Testis (tissue), 2 donors: ENCODE measurements at regions not wholly inside any gene's neighbourhood (a gene's known extent, or its start where the extent isn't known, plus 50 kb on each side); places are given as distances from the start of the nearest gene placed in this dataset.

Experiments used
- DNase-seq: peaks from one replicate; pipeline ENCODE4 v3.0.0-alpha.2; 2019
- H3K27ac ChIP-seq, 2 donors: fragments of 200-600 bp; sonication (generic); one replicate each; pipeline ENCODE4 v1.5.1; 2019
- H3K27me3 ChIP-seq: fragments of 200-600 bp; sonication (generic); one replicate; pipeline ENCODE4 v1.5.1; 2019
- H3K36me3 ChIP-seq: fragments of 200-600 bp; sonication (generic); one replicate; pipeline ENCODE4 v1.5.1; 2017; ENCODE audit warnings: low read depth; ENCODE audit errors: missing control alignments
- H3K4me1 ChIP-seq: fragments of 200-600 bp; sonication (generic); one replicate; pipeline ENCODE4 v1.5.1; 2019
- H3K4me3 ChIP-seq, 2 donors: fragments of 200-600 bp; sonication (generic); one replicate each; pipeline ENCODE4 v1.5.1; 2017 to 2019
- H3K9me3 ChIP-seq: fragments of 200-600 bp; sonication (generic); one replicate; pipeline ENCODE4 v1.5.1; 2017
- CTCF ChIP-seq, 3 experiments: fragments of 450-650 bp in 2 of 3; fragments of 200-600 bp in 1 of 3; sonication (generic) in 1 of 3; IDR thresholded peaks; one replicate each; pipeline ENCODE4 v1.5.1; 2016 to 2019; ENCODE audit warnings: antibody characterized with exemption in 3 of 3, mild to moderate bottlenecking in 2 of 3, moderate library complexity in 1 of 3
- POLR2A ChIP-seq: fragments of 450-650 bp; IDR thresholded peaks from one replicate; pipeline ENCODE4 v1.6.1; 2017; ENCODE audit warnings: antibody characterized with exemption, mild to moderate bottlenecking, moderate library complexity
- WGBS, 2 donors: methylation state at CpG; one replicate each; pipeline ENCODE4 v1.1.5; 2018; 5-methylcytosine and 5-hydroxymethylcytosine counted together
- intact Hi-C: fragments of 100-400 bp; cut with DNase I; formaldehyde crosslinking; loops from one replicate; pipeline ENCODE4 v1.15.1; 2023; ENCODE audit warnings: low total_unique reads

DNA sequence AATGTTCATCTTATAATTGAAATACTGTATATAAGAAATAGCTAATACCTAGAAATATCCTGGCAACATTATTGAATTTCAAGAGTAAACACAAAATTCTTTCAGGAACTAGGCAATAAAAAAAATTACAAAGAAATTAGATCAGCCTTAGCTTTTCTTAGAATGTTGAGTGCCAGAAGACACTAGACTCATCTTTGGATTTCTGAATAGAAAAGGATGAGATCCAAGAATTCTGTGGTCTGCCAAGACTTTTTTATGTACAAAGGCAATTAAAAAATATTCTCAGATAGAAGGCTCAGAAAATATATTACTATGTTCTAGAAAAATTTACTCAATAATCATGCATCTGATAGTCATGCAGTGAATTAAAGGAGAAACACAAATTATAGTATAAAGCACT, 294.5 kb upstream of the CDIN1 start:
- TF ChIP-seq CTCF (IDR thresholded peaks at IDR 0.05) (no peak), POLR2A (no peak)
- H3K36me3 ChIP-seq = no peaks in the 10 kb centered on the region
- no peak overlapping the region for H3K27ac ChIP-seq
- no peaks in the 10 kb centered on the region for H3K9me3 ChIP-seq
- no peak for DNase-seq
- H3K4me1 ChIP-seq = no peaks in the 10 kb centered on the region
- no peak overlapping the region for H3K4me3 ChIP-seq
- intact Hi-C loops = no loop called here
- H3K27me3 ChIP-seq = no peaks in the 10 kb centered on the region

- Histone ChIP-seq H3K36me3 (no peaks in the 10 kb centered on the region), H3K9me3 (no peaks in the 10 kb centered on the region), H3K4me3 (no peak overlapping the region), H3K27me3 (no peaks in the 10 kb centered on the region), H3K27ac (no peak overlapping the region), H3K4me1 (no peaks in the 10 kb centered on the region)
- no peak for DNase-seq
- WGBS, 2 donors = 85 to 87% methylated on average over 3 of the region's 3 CpGs
- intact Hi-C loops = no loop called here
- TF ChIP-seq CTCF (IDR thresholded peaks at IDR 0.05) = no peak
Measured at GRCh38 chr15:36291501-36291900, 287.9 kb upstream of the CDIN1 start.

GRCh38 chr15:36294359-36294758, 285.1 kb upstream of the CDIN1 start:
- WGBS, 2 donors = 22 to 47% methylated on average over 1 of the region's 1 CpG
- H3K27me3 ChIP-seq = no peaks in the 10 kb centered on the region
- TF ChIP-seq CTCF (IDR thresholded peaks at IDR 0.05) (no peak), POLR2A (no peak)
- no peaks in the 10 kb centered on the region for H3K4me1 ChIP-seq
- DNase-seq = no peak
- H3K4me3 ChIP-seq = no peak overlapping the region
- H3K27ac ChIP-seq = no peak overlapping the region
- H3K9me3 ChIP-seq = no peaks in the 10 kb centered on the region
- intact Hi-C loops = no loop called here
- no peaks in the 10 kb centered on the region for H3K36me3 ChIP-seq

DNA sequence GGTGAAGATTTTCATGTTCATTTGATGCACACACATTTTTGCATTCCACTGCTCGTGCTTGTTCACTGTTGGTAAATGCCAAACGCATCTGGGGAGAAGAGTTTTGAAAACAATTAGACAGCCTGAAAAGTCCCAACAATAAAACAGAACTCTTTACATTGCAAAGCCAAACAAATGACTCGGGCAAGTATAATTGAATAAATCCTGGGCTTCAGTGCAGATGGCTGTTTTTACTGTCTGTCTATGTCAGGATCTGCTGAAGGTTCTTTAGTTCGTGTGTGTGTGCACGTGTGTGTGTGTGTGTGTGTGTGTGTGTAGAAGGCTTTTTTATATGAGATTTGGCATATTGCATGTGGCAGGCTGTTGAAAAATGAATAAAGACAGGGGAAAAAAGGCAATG, 277.5 kb upstream of the CDIN1 start:
- Histone ChIP-seq H3K4me1 (no peaks in the 10 kb centered on the region), H3K27ac (no peak overlapping the region), H3K27me3 (no peaks in the 10 kb centered on the region), H3K4me3 (no peak overlapping the region), H3K36me3 (no peaks in the 10 kb centered on the region), H3K9me3 (no peaks in the 10 kb centered on the region)
- no peak for DNase-seq
- WGBS, 2 donors = 79 to 82% methylated on average over 5 of the region's 5 CpGs
- intact Hi-C loops = no loop called here
- TF ChIP-seq POLR2A (no peak), CTCF (IDR thresholded peaks at IDR 0.05) (no peak)

GRCh38 chr15:36313021-36313420, 266.4 kb upstream of the CDIN1 start:
- no peak overlapping the region for H3K27ac ChIP-seq
- TF ChIP-seq POLR2A (no peak), CTCF (IDR thresholded peaks at IDR 0.05) (no peak)
- no peak overlapping the region for H3K4me3 ChIP-seq
- H3K4me1 ChIP-seq = no peaks in the 10 kb centered on the region
- H3K27me3 ChIP-seq = no peaks in the 10 kb centered on the region
- H3K36me3 ChIP-seq = no peaks in the 10 kb centered on the region
- 89 to 95% methylated on average over 1 of the region's 1 CpG for WGBS, 2 donors
- no peaks in the 10 kb centered on the region for H3K9me3 ChIP-seq
- intact Hi-C loops = no loop called here
- DNase-seq = no peak
